Esophagus (tissue), 2 donors: ENCODE measurements at regions not wholly inside any gene's neighbourhood (a gene's known extent, or its start where the extent isn't known, plus 50 kb on each side); places are given as distances from the start of the nearest gene placed in this dataset.
"Not testable (repeated sequence)": the region's sequence is repeated elsewhere in the genome, so short reads cannot be mapped to it uniquely, and the experiment has no call there.

Experiments used
- H3K27ac ChIP-seq, 2 donors: one replicate each; pipeline ENCODE4 v1.5.1; 2013; ENCODE audit warnings: low read depth in 2 of 2, mild to moderate bottlenecking in 2 of 2, inconsistent platforms in 1 of 2, low read length in 1 of 2, moderate library complexity in 1 of 2
- H3K27me3 ChIP-seq, 2 donors: one replicate each; pipeline ENCODE4 v1.6.1; 2013; ENCODE audit warnings: low read length in 2 of 2, control low read depth in 1 of 2, mild to moderate bottlenecking in 1 of 2; ENCODE audit not compliant: insufficient read depth in 2 of 2, control insufficient read depth in 1 of 2
- H3K36me3 ChIP-seq, 2 donors: one replicate each; pipeline ENCODE4 v1.6.1; 2013; ENCODE audit warnings: low read length in 1 of 2; ENCODE audit not compliant: control insufficient read depth in 2 of 2, insufficient read depth in 2 of 2
- H3K4me1 ChIP-seq, 2 donors: one replicate each; pipeline ENCODE4 v1.6.1; 2013; ENCODE audit warnings: low read length in 1 of 2; ENCODE audit not compliant: control insufficient read depth in 2 of 2, insufficient read depth in 2 of 2
- H3K4me3 ChIP-seq, 2 donors: one replicate each; pipeline ENCODE4 v1.5.1; 2013; ENCODE audit warnings: low read length in 2 of 2, mild to moderate bottlenecking in 2 of 2, low read depth in 1 of 2, moderate library complexity in 1 of 2
- H3K9me3 ChIP-seq, 2 donors: one replicate each; pipeline ENCODE4 v1.6.1; 2013; ENCODE audit warnings: mild to moderate bottlenecking in 2 of 2, low read depth in 1 of 2, low read length in 1 of 2, moderate library complexity in 1 of 2; ENCODE audit not compliant: control insufficient read depth in 2 of 2, insufficient read depth in 1 of 2
- WGBS, 2 donors: extraction: QIAGEN DNeasy Blood & Tissue Kit; methylation state at CpG; one replicate each; pipeline ENCODE4 v1.1.7; 2013; 5-methylcytosine and 5-hydroxymethylcytosine counted together
- donor health status: healthy with polysubstance abuse.
- donor health status: Bipolar disorder and iron deficiency.

DNA sequence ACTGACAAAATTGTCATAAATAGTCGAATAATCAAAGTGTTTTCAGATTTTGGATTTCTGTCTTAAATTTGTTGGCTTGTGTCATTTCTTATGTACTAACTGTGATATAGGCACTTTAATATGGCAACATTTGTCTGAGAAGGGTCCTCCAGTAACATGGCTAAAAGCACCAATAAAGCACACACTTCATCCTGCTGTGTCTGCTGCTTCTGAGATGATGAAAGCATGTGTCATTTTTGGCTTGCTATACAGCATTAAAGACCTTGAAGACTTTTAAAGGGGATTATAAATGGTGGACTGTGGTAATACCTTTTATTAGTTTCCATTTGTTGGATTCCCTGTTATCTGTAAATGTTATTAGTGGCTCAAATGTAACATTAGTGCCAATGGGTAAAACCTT, 551.8 kb upstream of the GRID2 start:
- H3K27me3 ChIP-seq: no peaks in the 10 kb centered on the region
- H3K9me3 ChIP-seq: no peaks in the 10 kb centered on the region
- no peak overlapping the region for H3K27ac ChIP-seq
- no peaks in the 10 kb centered on the region for H3K4me1 ChIP-seq
- no peaks in the 10 kb centered on the region for H3K36me3 ChIP-seq
- 75 to 84% methylated on average over 1 of the region's 1 CpG for WGBS, 2 donors
- H3K4me3 ChIP-seq: no peak overlapping the region

- Histone ChIP-seq H3K27me3 (no peaks in the 10 kb centered on the region), H3K4me1 (no peaks in the 10 kb centered on the region), H3K4me3 (no peak overlapping the region), H3K36me3 (no peaks in the 10 kb centered on the region), H3K9me3 (no peaks in the 10 kb centered on the region), H3K27ac (no peak overlapping the region)
- 82 to 89% methylated on average over 2 of the region's 2 CpGs for WGBS, 2 donors
These were observed 549.0 kb upstream of the GRID2 start for GRCh38 chr4:91754716-91755115.

DNA sequence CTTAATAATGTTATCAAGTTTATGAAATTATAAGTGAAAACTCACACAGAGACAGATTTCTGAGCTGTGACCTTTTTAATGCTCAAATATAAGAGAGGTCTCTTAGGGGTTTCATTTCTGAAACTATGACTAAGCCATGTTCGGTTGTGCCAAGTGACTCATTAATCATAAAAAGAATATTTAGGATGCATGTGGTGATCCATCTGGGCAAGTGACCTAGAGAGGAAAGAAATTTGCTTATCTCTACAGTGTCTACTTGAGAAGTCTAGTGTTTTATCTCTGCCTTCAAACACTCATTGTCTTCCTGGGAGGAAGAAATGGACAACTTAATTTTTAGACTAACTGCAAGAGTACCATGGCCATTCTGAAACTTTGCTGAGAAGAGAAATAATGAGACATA, 545.3 kb upstream of the GRID2 start:
- H3K27me3 ChIP-seq: no peaks in the 10 kb centered on the region
- H3K4me3 ChIP-seq: no peak overlapping the region
- no peaks in the 10 kb centered on the region for H3K4me1 ChIP-seq
- no peaks in the 10 kb centered on the region for H3K9me3 ChIP-seq
- no peak overlapping the region for H3K27ac ChIP-seq
- no peaks in the 10 kb centered on the region for H3K36me3 ChIP-seq
- 15 to 32% methylated on average over 1 of the region's 1 CpG for WGBS, 2 donors

GRCh38 chr4:91764085-91764484, 539.7 kb upstream of the GRID2 start:
- H3K27ac ChIP-seq: no peak overlapping the region

GRCh38 chr4:91769912-91770311, 533.9 kb upstream of the GRID2 start:
- 92 to 95% methylated on average over 1 of the region's 1 CpG for WGBS, 2 donors
- Histone ChIP-seq H3K36me3 (no peaks in the 10 kb centered on the region), H3K27me3 (no peaks in the 10 kb centered on the region), H3K4me3 (no peak overlapping the region), H3K4me1 (no peaks in the 10 kb centered on the region), H3K27ac (no peak overlapping the region), H3K9me3 (peaks cover 0 to 2% of the 10 kb centered on the region in 2 donors)

More at GRCh38 chr4:91764085-91764484, 539.7 kb upstream of the GRID2 start:
- peaks cover 0 to 2% of the 10 kb centered on the region in 2 donors for H3K9me3 ChIP-seq
- H3K4me1 ChIP-seq: no peaks in the 10 kb centered on the region
- 55 to 59% methylated on average over 1 of the region's 1 CpG for WGBS, 2 donors
- H3K36me3 ChIP-seq: no peaks in the 10 kb centered on the region
- H3K27me3 ChIP-seq: no peaks in the 10 kb centered on the region
- no peak overlapping the region for H3K4me3 ChIP-seq

DNA sequence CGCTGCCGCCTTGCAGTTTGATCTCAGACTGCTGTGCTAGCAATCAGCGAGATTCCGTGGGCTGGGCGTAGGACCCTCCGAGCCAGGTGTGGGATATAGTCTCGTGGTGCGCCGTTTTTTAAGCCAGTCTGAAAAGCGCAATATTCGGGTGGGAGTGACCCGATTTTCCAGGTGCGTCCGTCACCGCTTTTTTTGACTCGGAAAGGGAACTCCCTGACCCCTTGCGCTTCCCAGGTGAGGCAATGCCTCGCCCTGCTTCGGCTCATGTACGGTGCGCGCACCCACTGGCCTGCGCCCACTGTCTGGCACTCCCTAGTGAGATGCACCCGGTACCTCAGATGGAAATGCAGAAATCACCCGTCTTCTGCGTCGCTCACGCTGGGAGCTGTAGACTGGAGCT, 512.1 kb upstream of the GRID2 start:
- not testable (repeated sequence) for H3K36me3 ChIP-seq, H3K27ac ChIP-seq, H3K4me1 ChIP-seq, H3K27me3 ChIP-seq, H3K9me3 ChIP-seq
- 33 to 49% methylated on average over 24 to 28 of the region's 28 CpGs for WGBS, 2 donors
- H3K4me3 ChIP-seq: peak overlapping the region in 1 of 2 donors; percentile 11

- H3K27ac ChIP-seq: no peak overlapping the region
- WGBS, 2 donors: 82 to 89% methylated on average over 1 of the region's 1 CpG
- no peaks in the 10 kb centered on the region for H3K27me3 ChIP-seq
- no peaks in the 10 kb centered on the region for H3K36me3 ChIP-seq
- no peaks in the 10 kb centered on the region for H3K9me3 ChIP-seq
- no peak overlapping the region for H3K4me3 ChIP-seq
- no peaks in the 10 kb centered on the region for H3K4me1 ChIP-seq
These were observed 507.8 kb upstream of the GRID2 start for GRCh38 chr4:91795947-91796346.

GRCh38 chr4:91812319-91812718, 491.4 kb upstream of the GRID2 start:
- H3K9me3 ChIP-seq: no peaks in the 10 kb centered on the region
- H3K4me3 ChIP-seq: no peak overlapping the region
- no peaks in the 10 kb centered on the region for H3K36me3 ChIP-seq
- no peaks in the 10 kb centered on the region for H3K27me3 ChIP-seq
- H3K27ac ChIP-seq: no peak overlapping the region
- no peaks in the 10 kb centered on the region for H3K4me1 ChIP-seq
- WGBS, 2 donors: 71 to 73% methylated on average over 1 of the region's 1 CpG

DNA sequence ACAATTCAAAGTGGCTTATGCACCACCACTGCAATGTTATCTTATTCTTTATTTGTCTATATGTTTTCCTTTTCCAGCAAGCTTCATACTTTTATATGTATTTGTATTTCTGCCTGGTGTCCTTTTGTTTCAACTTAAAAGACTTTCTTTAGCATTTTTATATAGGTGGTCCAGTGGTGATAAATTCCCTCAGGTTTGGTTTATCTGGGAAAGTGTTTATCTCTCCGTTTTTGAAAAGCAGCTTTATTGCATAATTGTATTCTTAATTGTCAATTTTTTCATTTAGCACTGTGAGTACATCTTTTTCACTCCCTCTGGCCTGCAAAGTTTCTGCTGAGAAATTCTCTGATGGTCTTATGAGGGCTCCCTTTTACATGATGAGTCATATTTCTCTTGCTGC, 479.0 kb upstream of the GRID2 start:
- Histone ChIP-seq H3K27ac (no peak overlapping the region), H3K9me3 (no peaks in the 10 kb centered on the region), H3K36me3 (no peaks in the 10 kb centered on the region), H3K27me3 (no peaks in the 10 kb centered on the region), H3K4me3 (no peak overlapping the region), H3K4me1 (no peaks in the 10 kb centered on the region)
- 64 to 66% methylated on average over 1 of the region's 1 CpG for WGBS, 2 donors

DNA sequence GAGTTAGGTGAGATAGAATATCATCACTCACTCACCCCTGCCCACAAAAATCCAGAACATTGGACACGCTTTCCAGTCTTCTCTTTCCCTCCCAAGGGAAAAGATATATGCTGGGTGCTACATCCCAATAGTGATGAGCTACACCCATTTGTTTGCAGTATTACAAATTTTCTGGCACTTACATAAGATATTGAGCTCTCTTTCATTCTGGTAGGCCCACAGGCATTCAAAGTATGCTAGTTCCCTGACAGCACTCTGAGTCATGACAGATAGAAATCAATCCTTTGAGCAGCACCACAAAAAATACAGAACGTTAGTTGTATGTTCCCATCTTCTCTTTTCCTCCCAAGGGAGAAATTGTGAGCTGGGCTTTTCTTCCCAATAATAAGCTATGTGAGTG, 477.6 kb upstream of the GRID2 start:
- no peak overlapping the region for H3K4me3 ChIP-seq
- H3K9me3 ChIP-seq: no peaks in the 10 kb centered on the region
- WGBS, 2 donors: 71 to 73% methylated on average over 2 of the region's 2 CpGs
- H3K36me3 ChIP-seq: no peaks in the 10 kb centered on the region
- no peaks in the 10 kb centered on the region for H3K4me1 ChIP-seq
- H3K27me3 ChIP-seq: no peaks in the 10 kb centered on the region
- no peak overlapping the region for H3K27ac ChIP-seq
